ENCODE measurements at regions not wholly inside any gene's neighbourhood (a gene's known extent, or its start where the extent isn't known, plus 50 kb on each side); places are given as distances from the start of the nearest gene placed in this dataset.

DNA sequence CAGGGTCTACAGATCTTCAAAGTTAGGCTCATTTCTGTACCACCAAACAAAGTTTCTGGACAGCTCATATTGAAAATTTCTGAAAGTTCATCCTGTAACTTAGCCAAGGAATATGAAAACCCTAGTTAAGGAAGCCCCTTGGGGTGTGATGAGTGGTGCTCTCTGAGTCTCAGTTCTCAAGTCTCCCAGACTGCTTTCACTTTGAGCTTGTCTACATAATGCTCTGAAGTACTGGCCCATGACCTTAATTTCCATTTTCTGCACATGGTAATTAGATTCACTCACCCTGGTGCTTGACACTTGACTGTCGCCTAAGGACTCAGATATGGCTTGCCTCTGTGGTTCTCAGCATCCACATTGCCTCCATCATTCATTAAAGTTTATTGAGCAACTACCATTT lies 51.7 kb upstream of the SATB2 start:
- no peak overlapping the region for H3K27ac Mint-ChIP-seq (ENCODE audit: low read depth, unreplicated experiment)
- H3K9me3 Mint-ChIP-seq (ENCODE audit: unreplicated experiment): no peaks in the 10 kb centered on the region
- no peak for TF ChIP-seq CTCF (IDR thresholded peaks at IDR 0.05; ENCODE audit: unreplicated experiment)
- H3K36me3 Mint-ChIP-seq (ENCODE audit: insufficient read depth, unreplicated experiment): no peaks in the 10 kb centered on the region
- intact Hi-C loops (cut with micrococcal nuclease): no loop called here
- no peak for DNase-seq (ENCODE audit: unreplicated experiment)
- no peak overlapping the region for H3K4me3 Mint-ChIP-seq (ENCODE audit: unreplicated experiment)
- ChIA-PET POLR2A (no interaction called here), CTCF (interaction anchor here (0.5 to 0.7 kb wide), 3 partner anchors 26 to 1213 kb away, joined by 3 read pairs; no protein-coding TSS in a partner anchor)
- no peaks in the 10 kb centered on the region for H3K4me1 Mint-ChIP-seq (ENCODE audit: insufficient read depth, unreplicated experiment)
- peaks cover 63% of the 10 kb centered on the region for H3K27me3 Mint-ChIP-seq (ENCODE audit: insufficient read depth, unreplicated experiment)
- BruUV-seq (replicated peaks): no TSS peak
